ENCODE measurements at regions not wholly inside any gene's neighbourhood (a gene's known extent, or its start where the extent isn't known, plus 50 kb on each side); places are given as distances from the start of the nearest gene placed in this dataset.
A peak's percentile ranks its signal among the peaks of the same experiment; 100 is the strongest.

GRCh38 chr1:8116894-8117264 is 90.8 kb upstream of the ERRFI1 start (continued):
- TF ChIP-seq ARID5B (CRISPR knock-in tag; IDR thresholded peaks at IDR 0.05) (peak; percentile 87), ZNF580 (CRISPR knock-in tag; IDR thresholded peaks at IDR 0.05; ENCODE audit: borderline replicate concordance, low read depth) (no peak), TFDP1 (CRISPR knock-in tag; IDR thresholded peaks at IDR 0.05; ENCODE audit: borderline replicate concordance) (peak; percentile 38; the same call in 1 of the 2 replicates), KDM5A (IDR thresholded peaks at IDR 0.05; ENCODE audit: borderline replicate concordance, low read length) (no peak), SP5 (CRISPR knock-in tag; IDR thresholded peaks at IDR 0.05; ENCODE audit: borderline replicate concordance, low read depth) (peak; percentile 30; the same call in 1 of the 2 replicates), RCOR2 (CRISPR knock-in tag; IDR thresholded peaks at IDR 0.05) (peak; percentile 63; the same call in 1 of the 2 replicates), FOSL2 (CRISPR knock-in tag; IDR thresholded peaks at IDR 0.05) (peak; percentile 67), ZNF234 (CRISPR knock-in tag; conservative IDR thresholded peaks at IDR 0.05) (no peak), DPF2 (CRISPR knock-in tag; IDR thresholded peaks at IDR 0.05; ENCODE audit: borderline replicate concordance, low read depth) (0 out of 2 replicates have a peak, but pooled peaks have one; percentile 41), NR2F6 (IDR thresholded peaks at IDR 0.05) (peak; percentile 90), NR2F6 (CRISPR knock-in tag; IDR thresholded peaks at IDR 0.05) (peak; percentile 87), ATF2 (CRISPR knock-in tag; IDR thresholded peaks at IDR 0.05) (no peak), ZNF747 (CRISPR knock-in tag; IDR thresholded peaks at IDR 0.05; ENCODE audit: borderline replicate concordance) (no peak), ZNF879 (CRISPR knock-in tag; IDR thresholded peaks at IDR 0.05) (no peak), ZNF354B (CRISPR knock-in tag; IDR thresholded peaks at IDR 0.05) (no peak), LCORL (IDR thresholded peaks at IDR 0.05) (no peak), LCORL (CRISPR knock-in tag; IDR thresholded peaks at IDR 0.05) (peak; percentile 83), ZNF343 (CRISPR knock-in tag; IDR thresholded peaks at IDR 0.05) (no peak), TOE1 (CRISPR knock-in tag; IDR thresholded peaks at IDR 0.05) (0 out of 2 replicates have a peak, but pooled peaks have one; percentile 44), ZNF746 (CRISPR knock-in tag; IDR thresholded peaks at IDR 0.05) (peak; percentile 50; the same call in 1 of the 2 replicates), HNRNPLL (IDR thresholded peaks at IDR 0.05; ENCODE audit: low read depth, low read length, poor library complexity, severe bottlenecking) (no peak), TFDP2 (CRISPR knock-in tag; IDR thresholded peaks at IDR 0.05) (peak; percentile 73; the same call in 1 of the 2 replicates), KDM6A (CRISPR knock-in tag; IDR thresholded peaks at IDR 0.05; ENCODE audit: low read depth) (peak; percentile 69; the same call in 1 of the 2 replicates), ZNF558 (CRISPR knock-in tag; IDR thresholded peaks at IDR 0.05; ENCODE audit: borderline replicate concordance) (no peak), ZSCAN9 (CRISPR knock-in tag; IDR thresholded peaks at IDR 0.05; ENCODE audit: borderline replicate concordance) (peak; percentile 48; the same call in 1 of the 2 replicates), ZNF670 (CRISPR knock-in tag; IDR thresholded peaks at IDR 0.05; ENCODE audit: borderline replicate concordance) (peak; percentile 64; the same call in 1 of the 2 replicates)
